Cerebellar cortex (tissue), 1 donor: ENCODE measurements at regions not wholly inside any gene's neighbourhood (a gene's known extent, or its start where the extent isn't known, plus 50 kb on each side); places are given as distances from the start of the nearest gene placed in this dataset.
A peak's percentile ranks its signal among the peaks of the same experiment; 100 is the strongest.

Experiments
- DNase-seq: peaks from one replicate; pipeline ENCODE4 v3.0.0-alpha.2; 2015; ENCODE audit warnings: low spot score

DNA sequence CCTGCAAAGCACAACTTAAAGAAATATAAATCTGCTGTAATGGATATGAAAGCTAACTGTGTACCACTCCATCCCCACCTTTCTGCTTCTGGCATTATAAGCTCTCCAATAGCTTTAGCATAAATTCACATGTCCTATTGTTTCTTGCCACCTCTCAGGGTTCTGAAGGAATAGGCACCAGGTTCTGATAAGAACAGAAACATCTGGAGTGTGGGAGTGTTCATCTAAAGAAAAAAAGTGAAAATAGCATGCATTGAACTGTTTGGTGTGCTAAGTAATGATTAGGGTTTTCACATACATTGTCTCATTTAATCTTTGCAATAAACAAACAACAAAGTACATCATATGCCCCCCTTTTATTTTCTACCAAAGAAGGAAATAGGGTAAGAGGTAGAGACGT is 72.3 kb downstream of the FAM76B start:
- no peak for DNase-seq

DNA sequence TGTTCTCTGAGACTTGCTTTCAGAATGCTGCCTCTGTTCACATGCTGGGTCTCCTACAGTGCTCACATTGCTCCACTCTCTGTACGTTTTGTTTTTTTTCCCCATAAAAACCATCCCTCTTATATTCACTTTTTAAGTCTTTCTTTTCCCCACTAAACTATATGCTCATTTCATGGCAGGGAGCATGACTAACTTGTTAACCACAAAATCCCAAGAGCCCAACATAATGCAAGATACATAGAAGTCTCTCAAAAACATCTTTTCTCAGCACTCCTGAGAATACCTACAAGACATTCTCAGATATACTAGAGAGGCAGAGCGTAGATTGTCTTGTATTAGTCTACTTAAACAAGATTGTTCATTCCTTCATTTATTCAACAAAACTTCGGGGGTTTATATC is 73.3 kb downstream of the FAM76B start:
- DNase-seq: no peak

DNA sequence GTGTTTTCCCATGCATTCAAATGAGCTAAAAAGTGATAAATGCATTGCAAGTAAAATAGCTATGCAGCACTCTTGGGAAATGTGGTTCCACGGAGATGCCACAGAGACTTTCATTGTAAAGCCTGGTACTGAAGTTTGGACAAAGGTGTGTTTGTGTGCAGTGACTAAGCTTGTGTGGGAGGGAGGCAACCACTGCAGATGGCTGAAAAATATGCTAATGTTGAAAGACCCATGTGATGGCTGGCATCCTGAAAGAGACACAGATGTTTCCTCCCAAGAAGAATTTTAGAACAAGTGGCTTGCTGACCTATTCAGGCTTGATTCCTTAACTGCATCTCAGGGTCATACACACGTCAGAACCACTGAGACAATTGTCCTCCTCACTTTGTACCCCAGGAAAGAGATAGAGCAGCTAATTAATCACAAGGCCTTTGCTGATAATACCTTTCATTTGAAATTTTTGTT is 73.8 kb downstream of the FAM76B start:
- DNase-seq: no peak

DNA sequence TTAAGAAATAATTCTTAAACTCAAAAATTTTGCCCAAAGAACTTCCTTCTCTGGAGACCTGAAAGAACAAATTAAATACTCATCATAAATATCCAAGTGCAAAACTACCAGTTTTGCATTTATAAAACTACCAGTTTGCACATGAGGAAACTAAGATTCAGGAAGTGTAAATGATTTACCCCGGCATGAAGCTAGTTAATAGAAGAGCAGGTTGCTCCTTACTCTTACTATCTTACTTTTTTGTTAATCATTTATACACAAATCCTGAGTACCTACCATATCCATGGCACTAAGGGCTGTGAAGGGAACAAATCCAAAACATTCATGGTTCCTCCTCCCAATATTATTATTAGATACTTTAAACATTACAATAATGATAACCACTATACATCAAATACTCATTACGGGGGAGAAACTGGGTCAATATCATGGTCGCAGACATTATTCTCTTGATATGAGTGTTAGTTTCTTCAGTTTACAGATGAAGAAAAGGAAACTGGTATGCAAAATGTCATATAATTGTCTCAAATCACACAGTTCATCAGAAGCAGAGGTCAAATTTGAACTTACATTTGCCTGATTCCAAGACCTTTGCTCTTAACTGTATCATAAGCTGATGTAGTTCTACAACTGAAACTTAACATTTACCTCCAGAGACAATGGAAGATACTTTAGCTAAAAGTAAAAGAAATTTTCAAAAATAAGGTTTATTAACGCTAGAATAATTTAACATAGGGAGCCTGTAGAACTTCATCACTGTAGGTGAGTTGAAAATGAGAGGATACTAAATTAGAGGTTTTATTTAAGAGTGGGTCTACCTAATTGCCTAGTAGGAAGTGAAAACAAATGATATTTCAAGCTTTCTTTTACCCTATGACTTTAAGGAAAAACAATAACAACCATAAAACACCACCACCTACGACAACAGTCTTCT is 74.5 kb downstream of the FAM76B start:
- DNase-seq: no peak

DNA sequence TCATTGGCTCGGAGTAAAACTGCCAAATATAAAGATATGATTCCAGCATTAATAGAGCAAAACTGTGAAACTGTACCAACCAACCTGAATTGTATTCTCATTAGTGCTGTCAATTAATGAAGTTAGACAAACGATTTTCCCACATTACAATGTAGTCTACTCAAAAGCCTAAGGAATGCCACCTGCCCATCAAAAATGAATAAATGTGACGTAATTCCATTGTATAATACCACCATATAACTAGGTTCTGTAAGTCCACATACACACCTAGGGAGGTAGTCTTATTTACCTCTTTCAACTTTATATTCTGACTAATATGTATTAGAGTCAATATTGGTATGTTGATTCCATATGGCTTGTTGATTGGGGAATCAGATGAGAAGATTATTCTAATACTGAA is 76.2 kb downstream of the FAM76B start:
- no peak for DNase-seq

DNA sequence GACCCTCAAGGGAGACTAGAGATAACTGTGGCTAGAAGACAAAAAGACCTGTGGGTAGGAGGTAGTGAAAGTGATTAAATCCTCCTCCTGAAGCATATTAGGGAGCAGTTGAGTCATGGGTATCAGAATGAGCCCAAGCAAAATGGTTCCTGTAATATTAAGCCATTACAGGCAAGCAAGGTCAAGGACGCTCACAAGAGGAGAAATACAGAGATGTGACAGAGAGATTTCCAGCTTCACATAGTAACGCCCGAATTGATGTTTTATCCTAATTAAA is 77.7 kb downstream of the FAM76B start:
- no peak for DNase-seq

DNA sequence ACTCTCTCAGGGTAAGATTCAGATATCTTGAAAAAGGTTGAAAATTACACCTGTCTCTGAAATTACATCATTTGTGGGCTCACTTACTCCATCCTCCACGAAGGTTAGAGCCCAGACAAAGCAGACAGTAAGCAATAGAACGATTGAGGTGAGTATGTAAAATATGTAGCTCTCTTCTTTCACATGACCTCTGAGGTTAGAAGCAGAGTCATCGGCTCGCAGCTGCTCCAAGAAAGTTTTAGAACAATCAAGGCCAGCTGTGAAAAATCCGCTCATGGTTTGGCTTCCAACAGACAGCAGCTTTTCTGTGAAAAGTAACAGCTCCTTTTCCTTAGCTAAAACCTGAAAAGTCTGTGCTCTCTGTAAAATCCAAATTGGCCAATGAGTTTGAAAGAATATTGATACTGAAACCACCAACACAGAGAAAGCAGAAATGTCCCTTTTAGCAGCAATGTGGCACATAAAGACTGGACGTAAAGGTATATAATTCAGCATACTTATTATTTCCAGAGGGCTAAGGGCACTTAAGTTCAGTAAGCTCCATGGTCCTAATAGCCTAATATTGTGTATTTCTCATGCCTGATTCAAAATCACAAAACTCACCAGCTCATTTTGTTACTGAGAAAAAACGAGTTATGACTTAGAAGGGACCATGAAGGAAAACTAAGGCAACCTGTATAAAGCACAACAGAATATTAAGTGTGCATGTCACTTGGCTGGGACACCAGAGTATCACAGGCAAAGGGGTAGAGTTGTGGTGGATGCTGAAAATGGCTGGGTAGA is 78.2 kb downstream of the FAM76B start:
- no peak for DNase-seq

DNA sequence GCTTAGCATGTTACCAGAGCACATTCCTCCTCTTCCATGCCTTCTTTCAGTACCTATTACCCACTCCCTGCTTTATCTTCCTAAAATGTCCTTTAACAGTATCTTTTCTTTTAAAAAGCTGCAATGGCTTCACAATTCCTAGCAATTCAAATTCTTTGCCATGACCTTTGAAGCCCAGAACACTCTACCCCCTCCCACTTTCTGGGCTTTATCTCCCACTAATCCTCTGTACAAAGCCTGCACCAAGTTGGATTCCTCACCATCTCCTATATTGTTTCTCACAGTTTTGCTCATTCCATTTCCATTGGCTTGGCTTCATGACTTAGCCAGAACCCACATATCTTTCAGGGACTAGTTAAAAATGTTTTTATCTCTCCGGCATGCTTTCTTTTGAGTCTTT is 80.9 kb downstream of the FAM76B start:
- no peak for DNase-seq

DNA sequence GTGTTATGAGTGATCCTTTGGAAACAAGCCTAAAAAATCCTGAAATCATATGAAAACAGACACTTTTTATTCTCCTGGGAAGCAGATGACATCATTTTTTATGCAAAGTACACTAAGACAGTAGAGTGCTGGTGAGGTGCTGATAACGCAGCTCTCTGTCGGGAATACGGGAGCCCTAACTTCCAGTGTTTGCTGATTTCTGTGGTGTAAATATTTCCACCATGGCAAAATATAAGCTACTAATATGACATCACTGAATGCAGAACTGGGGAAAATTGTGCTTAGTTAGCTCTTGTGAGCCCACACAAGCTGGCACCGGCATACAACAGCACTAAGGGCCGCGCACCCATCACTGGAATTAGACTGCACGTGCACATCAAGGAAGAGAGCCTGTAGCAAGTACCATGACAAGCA is 82.6 kb downstream of the FAM76B start:
- DNase-seq: no peak

DNA sequence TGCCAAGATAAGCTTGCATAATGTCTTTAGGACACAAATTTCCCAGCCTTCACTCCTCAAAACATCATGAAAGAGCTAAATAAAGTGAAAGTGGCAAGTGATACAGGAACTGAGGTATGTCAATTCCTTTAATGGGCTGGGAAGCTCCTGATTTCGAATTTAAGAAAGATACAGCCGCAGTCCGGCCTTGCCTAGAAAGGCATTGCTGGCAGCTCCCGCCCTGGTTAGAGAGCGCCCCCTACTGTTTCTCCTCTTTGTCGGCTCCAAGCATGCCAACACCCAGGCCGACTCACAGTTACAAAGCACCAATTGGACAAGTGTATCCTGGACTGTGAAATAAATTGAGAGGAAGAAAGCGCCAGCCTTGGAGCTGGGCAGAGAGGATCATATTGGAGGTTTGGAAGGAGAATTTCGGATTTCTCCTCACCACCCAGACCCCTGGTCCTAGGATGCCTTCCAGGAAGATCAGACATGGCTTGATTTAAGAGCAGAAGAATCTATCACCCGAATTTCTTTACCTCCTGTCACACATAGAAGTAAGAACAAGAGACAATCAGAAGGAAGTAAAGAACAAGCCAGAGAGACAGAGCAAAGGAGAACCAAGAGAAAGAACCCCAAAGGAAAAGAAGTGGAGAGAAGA is 84.0 kb downstream of the FAM76B start:
- peak; percentile 79 for DNase-seq

DNA sequence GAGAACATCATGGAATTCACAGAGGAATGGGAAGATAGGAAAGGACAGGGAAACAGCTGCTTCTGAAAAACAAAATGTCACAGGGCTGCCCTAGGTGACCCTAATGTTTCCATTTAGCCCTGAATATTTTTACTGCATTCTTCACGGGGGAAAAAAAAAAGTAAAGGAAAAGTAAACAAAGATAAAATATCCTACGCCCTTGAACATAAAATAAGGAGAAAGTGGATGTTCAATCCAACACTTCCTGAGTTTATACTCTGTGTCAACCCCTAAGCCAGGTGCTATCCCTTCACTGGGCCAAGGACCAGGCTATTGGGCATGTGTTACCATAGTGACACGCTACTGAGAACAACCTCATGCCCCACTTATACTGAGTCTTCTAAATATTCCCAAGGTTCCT is 84.7 kb downstream of the FAM76B start:
- peak; percentile 8 for DNase-seq

DNA sequence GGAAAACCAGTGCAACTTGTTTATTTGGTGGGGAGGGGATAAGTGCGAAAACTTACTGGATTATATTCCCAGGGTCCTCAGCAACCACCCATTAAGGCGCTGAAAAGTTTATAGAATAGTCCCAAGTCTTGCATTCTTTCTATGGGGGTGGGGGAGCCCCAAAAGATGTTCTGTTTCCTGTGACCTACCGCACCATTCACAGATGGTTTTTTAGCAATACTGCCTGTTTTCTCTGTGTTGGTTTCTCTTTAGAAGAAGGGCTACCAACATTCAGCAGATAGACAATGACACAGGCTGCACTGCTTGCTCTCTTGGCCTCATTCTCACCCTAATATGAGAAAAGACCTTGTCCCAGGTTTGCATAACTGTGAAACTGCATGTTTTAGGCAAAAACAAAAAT is 86.5 kb downstream of the FAM76B start:
- no peak for DNase-seq

DNA sequence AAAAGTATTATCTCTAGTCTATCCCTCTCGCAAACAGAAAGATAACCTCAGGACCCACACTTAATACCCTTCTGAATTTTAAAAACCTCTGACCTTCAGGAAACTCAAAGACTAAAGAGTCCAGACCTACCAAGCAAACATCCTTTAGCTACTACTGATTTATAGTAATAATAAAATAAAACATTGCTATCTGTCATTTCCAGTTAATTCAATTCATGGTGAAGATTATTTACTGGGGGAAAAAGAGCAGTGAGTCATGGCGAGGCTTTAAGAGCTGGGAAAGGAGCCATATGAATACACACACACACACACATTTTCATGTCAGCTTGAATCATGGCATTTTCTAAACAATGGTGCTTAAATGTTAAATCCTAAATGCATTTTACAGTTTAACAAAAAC is 87.1 kb downstream of the FAM76B start:
- no peak for DNase-seq

DNA sequence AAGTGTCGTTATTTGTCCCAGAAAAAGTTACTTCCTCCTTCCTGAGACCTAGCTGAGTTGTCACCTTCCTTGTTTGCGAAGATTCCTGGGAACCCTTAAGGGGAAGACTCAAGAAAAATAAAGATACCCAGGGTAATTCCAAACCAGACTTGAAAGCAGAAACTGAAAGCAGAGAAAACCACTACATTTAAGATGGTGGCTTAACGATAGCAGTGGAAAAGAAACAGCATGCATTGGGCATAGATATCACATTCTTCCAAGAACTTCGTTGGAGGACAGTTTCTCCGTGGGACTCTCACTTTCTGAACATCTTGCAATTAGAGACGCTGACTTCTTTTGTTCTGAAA is 89.1 kb downstream of the FAM76B start:
- DNase-seq: no peak

DNA sequence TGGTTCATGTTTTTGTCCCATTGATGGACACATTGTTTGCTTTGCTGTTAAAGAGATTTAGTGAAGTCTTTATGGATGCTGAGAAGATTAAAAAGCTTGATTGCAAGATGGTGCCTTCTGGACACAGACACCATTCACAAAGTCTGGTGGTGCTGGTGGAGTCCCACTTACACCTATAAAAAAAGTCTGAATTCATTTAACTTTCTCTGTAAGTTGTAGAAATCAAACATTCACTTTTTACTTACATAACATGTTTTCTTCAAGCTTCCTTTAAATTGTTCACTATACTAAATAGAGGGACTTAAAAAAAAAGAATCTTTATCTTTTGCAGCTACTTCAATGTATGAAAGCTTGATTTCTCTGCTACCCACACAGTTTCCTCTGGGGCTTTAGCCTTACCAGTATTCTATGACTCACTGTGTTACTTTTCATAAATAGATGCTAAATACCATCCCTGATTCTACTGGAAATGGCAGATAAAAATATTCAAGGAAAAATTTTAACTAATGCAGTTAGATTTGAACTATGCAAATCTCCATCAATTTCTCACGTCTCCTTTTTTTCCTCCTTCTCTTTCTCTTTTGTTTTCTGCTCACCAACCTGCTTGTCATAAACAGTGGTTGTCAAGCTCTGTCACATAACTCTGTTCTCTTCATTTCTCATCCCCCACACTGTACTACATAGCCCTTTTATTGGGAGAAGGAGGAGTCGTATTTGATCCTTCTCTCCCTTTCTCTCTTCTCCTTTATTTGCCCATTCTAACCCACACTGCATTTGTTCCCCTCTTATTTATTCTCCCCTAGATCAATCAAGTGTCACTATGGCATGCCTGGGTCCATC is 89.7 kb downstream of the FAM76B start:
- no peak for DNase-seq

DNA sequence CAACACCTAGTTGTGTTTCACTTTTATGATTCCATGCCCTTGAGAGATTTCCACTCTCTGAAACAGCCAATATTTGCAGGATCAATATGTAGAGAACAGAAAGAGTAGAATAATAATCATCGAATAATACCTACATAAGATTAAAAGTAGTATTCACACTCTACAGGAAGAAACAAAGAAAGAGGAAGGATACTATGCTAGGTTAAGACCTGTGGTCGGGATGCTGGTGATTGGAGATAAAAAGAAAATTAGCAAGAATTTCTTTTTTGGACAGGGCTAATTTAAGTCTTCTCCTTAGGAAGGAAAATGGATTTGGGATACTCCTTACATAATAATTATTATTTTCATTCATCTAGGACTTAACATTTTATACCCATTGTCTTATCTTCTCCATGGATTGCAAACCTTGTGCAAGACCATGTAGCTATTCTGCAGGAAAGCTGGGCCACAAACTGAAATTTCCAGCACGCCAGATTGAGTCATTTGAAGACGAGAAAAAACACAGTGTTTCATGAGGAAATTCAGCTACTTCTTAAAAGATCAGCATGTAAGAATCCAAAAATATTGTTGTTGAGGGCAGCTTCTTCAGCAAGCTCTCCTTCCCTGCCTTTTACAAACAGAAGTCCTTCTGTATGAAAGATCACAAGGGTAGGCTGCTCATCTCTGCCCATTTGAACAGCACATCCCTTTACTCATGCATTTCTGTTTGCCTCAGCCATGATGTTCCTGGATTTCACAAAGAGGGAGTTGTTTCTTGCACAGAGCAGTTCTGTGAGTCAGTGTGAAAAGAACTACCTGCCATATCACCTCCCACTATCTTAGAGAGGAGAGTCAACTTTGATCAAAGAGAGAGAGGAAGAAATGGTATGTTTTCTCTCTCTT is 90.7 kb downstream of the FAM76B start:
- no peak for DNase-seq

DNA sequence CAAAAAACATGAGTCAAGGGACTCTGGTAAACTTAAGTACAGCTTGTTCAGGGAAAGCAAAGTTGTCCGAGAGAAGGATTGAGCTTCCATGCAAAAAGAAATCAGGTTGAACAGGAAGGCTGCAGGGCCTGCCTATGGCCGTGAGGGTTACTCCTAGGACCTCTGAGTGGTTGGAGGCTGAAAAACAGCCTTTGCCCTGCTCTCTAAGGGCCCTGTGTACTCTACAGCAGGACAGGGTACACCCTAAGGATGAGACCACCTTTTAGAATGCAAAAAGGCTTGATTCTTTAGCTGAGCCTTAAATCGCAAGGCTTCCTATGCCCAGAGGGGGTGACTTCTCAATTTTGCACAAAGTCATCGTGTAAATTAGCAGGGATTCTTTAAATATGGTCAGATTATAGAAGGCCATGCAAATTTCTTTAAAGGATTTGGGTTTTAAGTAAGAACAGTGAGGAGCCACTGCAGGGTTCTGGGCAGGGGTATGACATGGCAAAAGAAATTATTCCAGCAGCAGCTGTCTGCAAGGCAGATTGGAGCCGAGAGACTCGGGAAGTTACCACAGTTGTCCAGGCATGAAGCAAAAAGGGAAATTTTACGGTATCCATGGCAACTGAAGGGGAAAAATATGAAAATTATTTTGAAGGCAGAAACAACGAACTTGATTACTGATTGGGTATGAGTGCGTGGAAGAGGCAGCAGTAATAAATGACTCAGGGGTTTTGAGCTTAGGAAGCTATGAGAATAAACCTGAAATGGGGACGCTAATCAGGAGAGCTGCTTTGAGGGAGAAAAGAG is 91.8 kb downstream of the FAM76B start:
- DNase-seq: no peak

DNA sequence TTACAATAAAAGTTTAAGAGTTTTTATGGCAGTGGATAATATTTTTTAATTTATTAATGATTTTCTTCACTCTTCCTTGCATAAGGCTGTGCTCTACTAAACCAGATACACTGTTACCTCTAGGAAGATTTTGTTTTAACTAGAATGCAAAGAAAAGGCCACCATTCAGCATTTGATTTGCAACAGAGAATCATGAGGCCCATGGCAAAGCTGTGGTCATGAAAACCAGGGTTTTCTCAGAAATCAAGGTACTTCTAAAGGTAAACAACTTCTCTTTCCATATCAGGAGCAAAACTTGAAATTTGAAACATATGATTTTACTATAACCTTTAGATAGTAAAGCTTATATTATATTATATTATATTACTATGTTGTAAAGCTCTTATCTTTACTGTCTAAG is 94.4 kb downstream of the FAM76B start:
- DNase-seq: no peak

DNA sequence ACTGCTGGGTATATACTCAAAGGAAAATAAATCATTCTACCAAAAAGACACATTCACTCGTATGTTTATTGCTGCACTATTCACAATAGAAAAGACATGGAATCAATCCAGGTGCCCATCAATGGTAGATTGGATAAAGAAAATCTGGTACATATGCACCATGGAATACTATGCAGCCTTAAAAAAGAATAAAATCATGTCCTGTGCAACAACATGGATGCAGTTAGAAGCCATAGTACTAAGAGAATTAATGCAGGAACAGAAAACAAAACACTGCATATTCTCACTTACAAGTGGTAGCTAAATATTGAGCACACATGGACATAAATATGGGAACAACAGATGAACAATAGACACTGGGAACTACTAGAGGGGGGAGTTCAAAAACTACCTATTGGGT is 96.3 kb downstream of the FAM76B start:
- DNase-seq: no peak

DNA sequence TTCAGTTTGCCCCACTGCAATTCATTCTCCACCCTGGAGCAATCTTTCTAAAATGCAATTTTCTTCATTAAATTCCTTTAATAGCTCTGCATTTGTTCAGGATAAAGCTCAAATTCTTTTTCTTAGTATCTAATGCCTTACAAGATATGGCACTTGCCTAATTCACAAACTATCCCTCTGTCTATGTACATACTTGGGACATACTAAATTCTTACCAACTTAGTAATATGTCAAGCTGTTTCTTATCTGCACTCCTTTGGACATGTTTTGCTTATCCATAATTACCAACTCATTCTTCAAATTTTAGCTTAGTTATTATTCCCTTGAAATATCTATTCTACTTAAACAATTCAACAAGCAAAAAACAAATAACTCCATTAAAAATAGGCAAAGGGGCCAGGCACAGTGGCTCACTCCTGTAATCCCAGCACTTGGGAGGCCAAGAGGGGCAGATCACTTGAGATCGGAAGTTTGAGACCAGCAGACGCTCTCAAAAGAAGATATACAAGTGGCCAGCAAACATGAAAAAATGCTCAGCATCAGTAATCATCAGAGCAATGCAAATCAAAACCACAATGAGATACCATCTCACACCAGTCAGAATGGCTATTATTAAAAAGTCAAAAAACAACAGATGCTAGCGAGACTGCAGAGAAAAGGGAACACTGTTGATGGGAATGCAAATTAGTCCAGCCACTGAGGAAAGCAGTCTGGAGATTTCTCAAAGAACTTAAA is 96.9 kb downstream of the FAM76B start:
- DNase-seq: no peak
